Gastroesophageal sphincter (tissue), 3 donors: ENCODE measurements at regions not wholly inside any gene's neighbourhood (a gene's known extent, or its start where the extent isn't known, plus 50 kb on each side); places are given as distances from the start of the nearest gene placed in this dataset.

Experiments used
- CTCF ChIP-seq, 4 experiments: fragments of 200-600 bp in 2 of 4; fragments of 450-650 bp in 2 of 4; sonication (generic) in 1 of 4; IDR thresholded peaks; one replicate each; pipeline ENCODE4 v1.5.1; 2017 to 2019; ENCODE audit warnings: antibody characterized with exemption in 4 of 4, mild to moderate bottlenecking in 2 of 4, moderate library complexity in 2 of 4
- EP300 ChIP-seq: sonication (generic); formaldehyde crosslinking; IDR thresholded peaks from one replicate; pipeline ENCODE4 v1.6.1; 2017; ENCODE audit warnings: antibody characterized with exemption, mild to moderate bottlenecking
- POLR2A ChIP-seq, 2 donors: fragments of 450-650 bp; IDR thresholded peaks; one replicate each; pipeline ENCODE4 v1.6.1; 2017; ENCODE audit warnings: antibody characterized with exemption in 2 of 2, mild to moderate bottlenecking in 2 of 2, moderate library complexity in 1 of 2

GRCh38 chr3:177516158-177517011 lies 319.1 kb upstream of the TBL1XR1 start:
- TF ChIP-seq CTCF (IDR thresholded peaks at IDR 0.05) (no peak), POLR2A (IDR thresholded peaks at IDR 0.05) (no peak), EP300 (no peak)
